ENCODE measurements at regions not wholly inside any gene's neighbourhood (a gene's known extent, or its start where the extent isn't known, plus 50 kb on each side); places are given as distances from the start of the nearest gene placed in this dataset.
"Not testable (repeated sequence)": the region's sequence is repeated elsewhere in the genome, so short reads cannot be mapped to it uniquely, and the experiment has no call there.

GRCh38 chr7:26948617-26949118, 84.3 kb upstream of the SKAP2 start:
- H3K4me3 ChIP-seq: no peak overlapping the region
- no peaks in the 10 kb centered on the region for H3K9me3 ChIP-seq
- peaks cover 0 to 73% (median 34%) of the 10 kb centered on the region in 7 donors for H3K27me3 ChIP-seq
- intact Hi-C loops (cut with DNase I): no loop called here
- TF ChIP-seq, protein P1, sequence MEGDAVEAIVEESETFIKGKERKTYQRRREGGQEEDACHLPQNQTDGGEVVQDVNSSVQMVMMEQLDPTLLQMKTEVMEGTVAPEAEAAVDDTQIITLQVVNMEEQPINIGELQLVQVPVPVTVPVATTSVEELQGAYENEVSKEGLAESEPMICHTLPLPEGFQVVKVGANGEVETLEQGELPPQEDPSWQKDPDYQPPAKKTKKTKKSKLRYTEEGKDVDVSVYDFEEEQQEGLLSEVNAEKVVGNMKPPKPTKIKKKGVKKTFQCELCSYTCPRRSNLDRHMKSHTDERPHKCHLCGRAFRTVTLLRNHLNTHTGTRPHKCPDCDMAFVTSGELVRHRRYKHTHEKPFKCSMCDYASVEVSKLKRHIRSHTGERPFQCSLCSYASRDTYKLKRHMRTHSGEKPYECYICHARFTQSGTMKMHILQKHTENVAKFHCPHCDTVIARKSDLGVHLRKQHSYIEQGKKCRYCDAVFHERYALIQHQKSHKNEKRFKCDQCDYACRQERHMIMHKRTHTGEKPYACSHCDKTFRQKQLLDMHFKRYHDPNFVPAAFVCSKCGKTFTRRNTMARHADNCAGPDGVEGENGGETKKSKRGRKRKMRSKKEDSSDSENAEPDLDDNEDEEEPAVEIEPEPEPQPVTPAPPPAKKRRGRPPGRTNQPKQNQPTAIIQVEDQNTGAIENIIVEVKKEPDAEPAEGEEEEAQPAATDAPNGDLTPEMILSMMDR (IDR thresholded peaks at IDR 0.05): no peak
- H3K27ac ChIP-seq: no peak overlapping the region
- no peaks in the 10 kb centered on the region for H3K36me3 ChIP-seq
- ATAC-seq (no peak), DNase-seq (no peak)
- no peaks in the 10 kb centered on the region for H3K4me1 ChIP-seq
- 17 to 19% methylated on average over 1 of the region's 1 CpG for WGBS, 2 donors

DNA sequence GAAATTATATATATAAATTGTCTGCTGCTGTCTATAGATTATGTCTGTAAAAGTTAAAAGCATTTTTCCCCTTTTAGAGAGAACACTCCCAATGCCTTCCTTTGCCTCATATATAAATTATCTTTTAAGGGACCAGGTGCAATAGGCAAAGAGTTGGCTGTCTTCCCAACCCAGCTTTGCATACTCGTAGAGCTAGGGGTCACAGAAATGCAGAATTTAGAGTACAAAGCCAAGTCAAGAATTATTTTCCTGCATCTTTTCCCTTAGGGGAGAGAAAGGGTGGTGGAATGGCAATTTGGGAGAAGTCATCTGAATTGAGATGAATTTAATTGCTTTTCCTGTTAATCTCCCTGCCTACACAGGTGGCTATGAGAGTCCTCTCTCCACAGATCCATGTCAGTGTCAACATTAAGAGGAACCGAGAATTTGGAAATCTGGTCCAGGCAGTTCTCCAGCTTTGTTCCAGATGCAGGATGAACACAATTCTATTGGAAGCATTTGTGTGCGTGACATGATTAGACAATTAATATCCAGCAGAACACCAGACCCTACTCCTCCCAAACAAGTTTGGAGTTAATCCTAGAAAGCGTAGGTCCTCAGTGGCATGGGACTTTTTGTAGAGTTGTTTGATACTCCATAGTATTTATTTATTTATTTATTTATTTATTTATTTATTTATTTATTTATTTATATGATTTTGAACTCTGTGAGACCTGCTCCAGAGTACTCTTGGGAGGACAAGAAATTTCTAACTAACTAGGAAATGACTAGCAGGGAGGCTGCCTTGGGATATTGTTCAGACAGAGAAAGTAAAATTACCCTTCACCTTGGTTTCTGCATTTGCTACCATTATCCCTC, 80.3 kb upstream of the SKAP2 start:
- peaks cover 0 to 2% (median 0%) of the 10 kb centered on the region in 11 donors for H3K9me3 ChIP-seq
- H3K27me3 ChIP-seq: peaks cover 0 to 44% (median 19%) of the 10 kb centered on the region in 7 donors
- WGBS, 2 donors: 66 to 71% methylated on average over 4 of the region's 4 CpGs
- intact Hi-C loops (cut with DNase I): loop anchor here in 1 of 10 donors (5.0 kb wide), 1 partner anchor 667 kb away; no protein-coding TSS in a partner anchor
- no peak for DNase-seq
- no peak overlapping the region for H3K4me3 ChIP-seq
- ATAC-seq: no peak
- no peak overlapping the region for H3K27ac ChIP-seq
- H3K4me1 ChIP-seq: no peaks in the 10 kb centered on the region
- TF ChIP-seq, protein P1 (IDR thresholded peaks at IDR 0.05): no peak
- H3K36me3 ChIP-seq: no peaks in the 10 kb centered on the region

DNA sequence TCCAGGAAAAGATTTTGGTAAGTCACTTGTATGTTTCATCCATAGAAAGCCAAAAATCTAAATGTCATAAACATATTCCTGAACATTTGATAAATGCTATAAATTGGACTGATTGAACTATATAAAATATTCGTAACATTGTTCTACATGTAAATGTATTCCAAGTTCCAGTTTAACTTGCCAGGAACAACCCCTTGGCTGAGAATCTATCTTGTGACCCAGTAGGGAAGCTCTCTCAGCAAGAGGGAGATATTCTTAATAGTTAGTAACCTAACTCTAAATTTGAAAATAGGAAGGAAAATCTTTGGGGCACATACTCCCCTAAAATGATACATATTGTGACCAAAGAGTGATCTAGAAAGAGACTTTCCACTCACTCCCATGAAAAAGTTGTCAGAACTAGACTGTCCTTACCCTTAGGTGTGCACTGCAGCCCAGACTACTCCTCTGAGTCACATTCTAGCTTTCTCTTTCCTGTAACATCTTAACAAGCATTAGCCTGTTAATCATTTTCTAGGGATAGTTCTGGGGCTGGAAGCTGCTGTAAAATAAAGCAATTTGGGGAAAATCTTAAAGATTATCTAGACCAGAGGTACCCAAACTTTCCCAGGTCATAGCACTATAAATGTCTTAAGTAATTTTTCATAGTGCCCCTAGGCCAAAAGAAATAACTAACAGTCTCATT, 73.7 kb upstream of the SKAP2 start:
- no peaks in the 10 kb centered on the region for H3K36me3 ChIP-seq
- ATAC-seq (no peak), DNase-seq (no peak)
- no peak overlapping the region for H3K4me3 ChIP-seq
- peaks cover 0 to 20% (median 0%) of the 10 kb centered on the region in 7 donors for H3K27me3 ChIP-seq
- TF ChIP-seq, protein P1 (IDR thresholded peaks at IDR 0.05): no peak
- H3K4me1 ChIP-seq: no peaks in the 10 kb centered on the region
- intact Hi-C loops (cut with DNase I): no loop called here
- peaks cover 0 to 5% (median 0%) of the 10 kb centered on the region in 11 donors for H3K9me3 ChIP-seq
- WGBS, 2 donors: 83 to 97% methylated on average over 1 of the region's 1 CpG
- no peak overlapping the region for H3K27ac ChIP-seq

- H3K27ac ChIP-seq: no peak overlapping the region
- DNase-seq (no peak), ATAC-seq (no peak)
- peaks cover 0 to 5% (median 0%) of the 10 kb centered on the region in 11 donors for H3K9me3 ChIP-seq
- no peaks in the 10 kb centered on the region for H3K36me3 ChIP-seq
- TF ChIP-seq, protein P1 (IDR thresholded peaks at IDR 0.05): no peak
- no peak overlapping the region for H3K4me3 ChIP-seq
- H3K27me3 ChIP-seq: peaks cover 0 to 20% (median 0%) of the 10 kb centered on the region in 7 donors
- intact Hi-C loops (cut with DNase I): no loop called here
- no peaks in the 10 kb centered on the region for H3K4me1 ChIP-seq
Measured at GRCh38 chr7:26937306-26937705, 72.9 kb upstream of the SKAP2 start.

- DNase-seq; H3K9me3 ChIP-seq; H3K4me3 ChIP-seq; H3K36me3 ChIP-seq; ATAC-seq; intact Hi-C loops (cut with DNase I); H3K27ac ChIP-seq; H3K4me1 ChIP-seq: not testable (repeated sequence)
- 74 to 88% methylated on average over 2 to 3 of the region's 3 CpGs for WGBS, 2 donors
- peaks cover 0 to 13% (median 3%) of the 10 kb centered on the region in 7 donors for H3K27me3 ChIP-seq
Measured at GRCh38 chr7:26932616-26933015, 68.2 kb upstream of the SKAP2 start.
